ENCODE measurements at regions not wholly inside any gene's neighbourhood (a gene's known extent, or its start where the extent isn't known, plus 50 kb on each side); places are given as distances from the start of the nearest gene placed in this dataset.

GRCh38 chr13:99064624-99065234 is 86.9 kb upstream of the DOCK9 start:
- TF ChIP-seq CTCF (conservative IDR thresholded peaks at IDR 0.05; ENCODE audit: low read depth, low read length): no peak
- H3K4me3 ChIP-seq (ENCODE audit: low read depth, low read length): no peak overlapping the region

GRCh38 chr13:99065235-99066015 is 87.6 kb upstream of the DOCK9 start:
- DNase-seq (ENCODE audit: low read depth): no peak
- TF ChIP-seq CTCF (conservative IDR thresholded peaks at IDR 0.05; ENCODE audit: low read depth, low read length): no peak
- no peak overlapping the region for H3K4me3 ChIP-seq (ENCODE audit: low read depth, low read length)

More at GRCh38 chr13:99064624-99065234, 86.9 kb upstream of the DOCK9 start:
- DNase-seq (ENCODE audit: low read depth): no peak

- no peak for TF ChIP-seq CTCF (conservative IDR thresholded peaks at IDR 0.05; ENCODE audit: low read depth, low read length)
- DNase-seq (ENCODE audit: low read depth): no peak
- H3K4me3 ChIP-seq (ENCODE audit: low read depth, low read length): no peak overlapping the region
Observed at GRCh38 chr13:99066219-99066618, 88.4 kb upstream of the DOCK9 start.

GRCh38 chr13:99067159-99067985 is 89.5 kb upstream of the DOCK9 start:
- TF ChIP-seq CTCF (conservative IDR thresholded peaks at IDR 0.05; ENCODE audit: low read depth, low read length): no peak
- DNase-seq (ENCODE audit: low read depth): peak; percentile 78
- H3K4me3 ChIP-seq (ENCODE audit: low read depth, low read length): no peak overlapping the region

GRCh38 chr13:99071211-99071610 is 93.3 kb upstream of the DOCK9 start:
- no peak for DNase-seq (ENCODE audit: low read depth)
- H3K4me3 ChIP-seq (ENCODE audit: low read depth, low read length): no peak overlapping the region
- TF ChIP-seq CTCF (conservative IDR thresholded peaks at IDR 0.05; ENCODE audit: low read depth, low read length): no peak

GRCh38 chr13:99071666-99072065 is 93.8 kb upstream of the DOCK9 start:
- TF ChIP-seq CTCF (conservative IDR thresholded peaks at IDR 0.05; ENCODE audit: low read depth, low read length): no peak
- DNase-seq (ENCODE audit: low read depth): no peak
- H3K4me3 ChIP-seq (ENCODE audit: low read depth, low read length): no peak overlapping the region

Measured in choroid plexus epithelial cell (primary cell).